Uterus (tissue), 3 donors: ENCODE measurements at regions not wholly inside any gene's neighbourhood (a gene's known extent, or its start where the extent isn't known, plus 50 kb on each side); places are given as distances from the start of the nearest gene placed in this dataset.
A peak's percentile ranks its signal among the peaks of the same experiment; 100 is the strongest.

Experiments used
- DNase-seq, 2 donors: peaks; one replicate each; pipeline ENCODE4 v3.0.0-alpha.2; 2019 to 2020
- H3K27ac ChIP-seq, 2 donors: fragments of 200-600 bp; sonication (generic); 1 replicate in 1 of 2; 2 replicates in 1 of 2; pipeline ENCODE4 v1.5.1; 2016 to 2018
- H3K27me3 ChIP-seq, 2 donors: fragments of 200-600 bp; sonication (generic); one replicate each; pipeline ENCODE4 v1.5.1; 2018 to 2019; ENCODE audit warnings: control low read depth in 1 of 2
- H3K36me3 ChIP-seq, 2 donors: fragments of 200-600 bp; sonication (generic); one replicate each; pipeline ENCODE4 v1.5.1; 2019; ENCODE audit warnings: control low read depth in 1 of 2
- H3K4me1 ChIP-seq, 2 donors: fragments of 200-600 bp; sonication (generic); one replicate each; pipeline ENCODE4 v1.5.1; 2018 to 2019; ENCODE audit warnings: control low read depth in 1 of 2
- H3K4me3 ChIP-seq, 2 donors: fragments of 200-600 bp; sonication (generic); 1 replicate in 1 of 2; 2 replicates in 1 of 2; pipeline ENCODE4 v1.5.1; 2018 to 2019; ENCODE audit warnings: mild to moderate bottlenecking in 1 of 2
- H3K9me3 ChIP-seq, 2 donors: fragments of 200-600 bp; sonication (generic); one replicate each; pipeline ENCODE4 v1.5.1; 2019; ENCODE audit warnings: control low read depth in 1 of 2
- CTCF ChIP-seq, 4 experiments: fragments of 200-600 bp in 2 of 4; fragments of 450-650 bp in 2 of 4; sonication (generic) in 2 of 4; IDR thresholded peaks; one replicate each; pipeline ENCODE4 v1.5.1; 2016 to 2019; ENCODE audit warnings: antibody characterized with exemption in 4 of 4, mild to moderate bottlenecking in 2 of 4, moderate library complexity in 1 of 4
- POLR2A ChIP-seq, 2 donors: fragments of 450-650 bp; IDR thresholded peaks; one replicate each; pipeline ENCODE4 v1.6.1; 2016; ENCODE audit warnings: antibody characterized with exemption in 2 of 2, mild to moderate bottlenecking in 1 of 2, moderate library complexity in 1 of 2
- intact Hi-C: fragments of 100-400 bp; cut with DNase I; formaldehyde crosslinking; loops from one replicate; pipeline ENCODE4 v1.15.1; 2023; ENCODE audit warnings: low total_unique reads
- donor health status: DM: yes; HTN: yes; CAD: no.

- H3K27me3 ChIP-seq = no peaks in the 10 kb centered on the region
- H3K36me3 ChIP-seq = no peaks in the 10 kb centered on the region
- H3K9me3 ChIP-seq = no peaks in the 10 kb centered on the region
- peaks cover 0 to 10% of the 10 kb centered on the region in 2 donors for H3K4me1 ChIP-seq
- no peak overlapping the region for H3K4me3 ChIP-seq
- no peak for TF ChIP-seq CTCF (IDR thresholded peaks at IDR 0.05)
- no peak for TF ChIP-seq POLR2A (IDR thresholded peaks at IDR 0.05)
- intact Hi-C loops = no loop called here
- DNase-seq = no peak
- peak overlapping the region; percentile 72 to 83 for H3K27ac ChIP-seq
Measured at GRCh38 chr2:12533337-12534005, 183.3 kb upstream of the TRIB2 start.

GRCh38 chr2:12534646-12535263, 182.0 kb upstream of the TRIB2 start:
- no peaks in the 10 kb centered on the region for H3K36me3 ChIP-seq
- H3K27me3 ChIP-seq = no peaks in the 10 kb centered on the region
- no peak for TF ChIP-seq POLR2A (IDR thresholded peaks at IDR 0.05)
- TF ChIP-seq CTCF (IDR thresholded peaks at IDR 0.05) = no peak
- peak; percentile 73 to 81 for DNase-seq
- no peak overlapping the region for H3K4me3 ChIP-seq
- intact Hi-C loops = no loop called here
- no peaks in the 10 kb centered on the region for H3K9me3 ChIP-seq
- peaks cover 0 to 10% of the 10 kb centered on the region in 2 donors for H3K4me1 ChIP-seq
- H3K27ac ChIP-seq = peak overlapping the region; percentile 72 to 83

GRCh38 chr2:12536976-12537375, 179.8 kb upstream of the TRIB2 start:
- no peak for TF ChIP-seq CTCF (IDR thresholded peaks at IDR 0.05)
- TF ChIP-seq POLR2A (IDR thresholded peaks at IDR 0.05) = no peak
- Histone ChIP-seq H3K27ac (peak overlapping the region; percentile 72 to 83), H3K4me3 (no peak overlapping the region), H3K27me3 (no peaks in the 10 kb centered on the region), H3K36me3 (no peaks in the 10 kb centered on the region), H3K4me1 (peaks cover 0 to 10% of the 10 kb centered on the region in 2 donors), H3K9me3 (no peaks in the 10 kb centered on the region)
- intact Hi-C loops = no loop called here
- peak; percentile 34 to 67 for DNase-seq

- Histone ChIP-seq H3K4me1 (peaks cover 0 to 10% of the 10 kb centered on the region in 2 donors), H3K9me3 (no peaks in the 10 kb centered on the region), H3K4me3 (no peak overlapping the region), H3K27me3 (no peaks in the 10 kb centered on the region), H3K27ac (peak overlapping the region; percentile 72 to 83), H3K36me3 (no peaks in the 10 kb centered on the region)
- intact Hi-C loops = no loop called here
- no peak for DNase-seq
- TF ChIP-seq POLR2A (IDR thresholded peaks at IDR 0.05) = no peak
- no peak for TF ChIP-seq CTCF (IDR thresholded peaks at IDR 0.05)
Measured at GRCh38 chr2:12538138-12538694, 178.5 kb upstream of the TRIB2 start.

- no peaks in the 10 kb centered on the region for H3K36me3 ChIP-seq
- H3K4me3 ChIP-seq = no peak overlapping the region
- H3K27ac ChIP-seq = peak overlapping the region; percentile 40 to 72
- peaks cover 0 to 4% of the 10 kb centered on the region in 2 donors for H3K4me1 ChIP-seq
- no peak for DNase-seq
- TF ChIP-seq CTCF (IDR thresholded peaks at IDR 0.05) (no peak), POLR2A (IDR thresholded peaks at IDR 0.05) (no peak)
- H3K27me3 ChIP-seq = no peaks in the 10 kb centered on the region
- no peaks in the 10 kb centered on the region for H3K9me3 ChIP-seq
- intact Hi-C loops = no loop called here
Measured at GRCh38 chr2:12539336-12539735, 177.4 kb upstream of the TRIB2 start.
